ENCODE measurements at regions not wholly inside any gene's neighbourhood (a gene's known extent, or its start where the extent isn't known, plus 50 kb on each side); places are given as distances from the start of the nearest gene placed in this dataset.

GRCh38 chr12:4987076-4988046, 56.3 kb upstream of the KCNA5 start (continued):
- TF ChIP-seq CEBPZ (IDR thresholded peaks at IDR 0.05; ENCODE audit: low read depth, low read length), result no peak

DNA sequence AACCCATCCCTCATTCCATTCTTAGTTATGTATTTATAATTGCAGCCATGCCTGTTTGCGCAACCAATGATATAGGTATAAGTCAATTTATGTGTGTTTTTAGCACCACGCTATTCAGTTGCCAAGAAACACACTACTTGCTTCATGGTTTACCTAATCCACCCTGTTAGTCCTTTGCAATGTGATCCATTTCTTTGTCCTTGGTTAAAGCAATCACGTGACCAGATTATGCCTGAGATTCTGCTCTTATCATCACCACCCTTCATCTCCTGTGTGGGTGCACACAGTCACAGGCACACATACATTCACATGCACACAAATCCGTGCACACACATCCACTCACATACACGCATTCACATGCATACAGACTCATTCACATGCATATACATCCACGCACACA, 52.3 kb upstream of the KCNA5 start:
- ChIA-PET POLR2A (no interaction called here), RAD21 (ENCODE audit: unreplicated experiment) (no interaction called here), SMC1A (ENCODE audit: uncharacterized antibody, unreplicated experiment) (interaction anchor here (1.5 kb wide), 1 partner anchor 9 kb away, joined by 4 read pairs; no protein-coding TSS in a partner anchor), CTCF (interaction anchor here (1.4 to 2.5 kb wide), 2 partner anchors 9 to 135 kb away, joined by 3 to 11 read pairs; no protein-coding TSS in a partner anchor)
- Histone ChIP-seq H3K4me3 (no peak overlapping the region), H3K36me3 (ENCODE audit: control insufficient read depth in 2 of 2, insufficient read depth in 2 of 2, low read length in 1 of 2) (no peaks in the 10 kb centered on the region), H3K79me2 (ENCODE audit: control insufficient read depth, insufficient read depth, low read length) (no peaks in the 10 kb centered on the region), H3K27ac (ENCODE audit: control insufficient read depth, insufficient read depth) (no peak overlapping the region), H3K9ac (ENCODE audit: control insufficient read depth, insufficient read depth, low read length) (no peak overlapping the region), H2AFZ (ENCODE audit: control insufficient read depth, low read depth, low read length) (no peak overlapping the region), H3K4me2 (ENCODE audit: control insufficient read depth, insufficient read depth) (no peak overlapping the region), H3K9me3 (replicated peaks; ENCODE audit: control insufficient read depth, insufficient read depth, low read length) (no peaks in the 10 kb centered on the region), H3K4me1 (ENCODE audit: control insufficient read depth, insufficient read depth, low read length) (peaks cover under 1% of the 10 kb centered on the region; the same call in 1 of the 2 replicates), H3K27me3 (replicated peaks in 1 of 2; ENCODE audit: control insufficient read depth in 2 of 2, insufficient read depth in 2 of 2, low read length in 1 of 2) (peaks cover 2 to 3% of the 10 kb centered on the region in 2 experiments; a peak in 2 of 4 replicates), H4K20me1 (ENCODE audit: control insufficient read depth, insufficient read depth) (no peaks in the 10 kb centered on the region)
- ATAC-seq, result no peak
- TF ChIP-seq BHLHE40 (IDR thresholded peaks at IDR 0.05; ENCODE audit: borderline replicate concordance in 1 of 2, low read depth in 2 of 2, low read length in 1 of 2), result 0 out of 4 replicates have a peak, but pooled peaks of 1 of the 2 experiments have one; percentile 14
- TF ChIP-seq RAD51 (IDR thresholded peaks at IDR 0.05), result 0 out of 2 replicates have a peak, but pooled peaks have one; percentile 34
- no peak for TF ChIP-seq ZNF384 (IDR thresholded peaks at IDR 0.05; ENCODE audit: borderline replicate concordance, low read depth, low read length)
- in situ Hi-C loops (cut with MboI), result no loop called here
- no peak for DNase-seq (ENCODE audit: low read depth, low spot score)
- BruUV-seq (replicated peaks), result no TSS peak
- WGBS (ENCODE audit: insufficient coverage, insufficient replicate concordance, low lambda C conversion rate, missing lambda C conversion rate), result 34% methylated on average over 6 of the region's 6 CpGs
- no peak for FAIRE-seq
- intact Hi-C loops (cut with micrococcal nuclease; ENCODE audit: unreplicated experiment), result no loop called here

Measured in GM12878 (cell line).